ENCODE measurements at regions not wholly inside any gene's neighbourhood (a gene's known extent, or its start where the extent isn't known, plus 50 kb on each side); places are given as distances from the start of the nearest gene placed in this dataset.

DNA sequence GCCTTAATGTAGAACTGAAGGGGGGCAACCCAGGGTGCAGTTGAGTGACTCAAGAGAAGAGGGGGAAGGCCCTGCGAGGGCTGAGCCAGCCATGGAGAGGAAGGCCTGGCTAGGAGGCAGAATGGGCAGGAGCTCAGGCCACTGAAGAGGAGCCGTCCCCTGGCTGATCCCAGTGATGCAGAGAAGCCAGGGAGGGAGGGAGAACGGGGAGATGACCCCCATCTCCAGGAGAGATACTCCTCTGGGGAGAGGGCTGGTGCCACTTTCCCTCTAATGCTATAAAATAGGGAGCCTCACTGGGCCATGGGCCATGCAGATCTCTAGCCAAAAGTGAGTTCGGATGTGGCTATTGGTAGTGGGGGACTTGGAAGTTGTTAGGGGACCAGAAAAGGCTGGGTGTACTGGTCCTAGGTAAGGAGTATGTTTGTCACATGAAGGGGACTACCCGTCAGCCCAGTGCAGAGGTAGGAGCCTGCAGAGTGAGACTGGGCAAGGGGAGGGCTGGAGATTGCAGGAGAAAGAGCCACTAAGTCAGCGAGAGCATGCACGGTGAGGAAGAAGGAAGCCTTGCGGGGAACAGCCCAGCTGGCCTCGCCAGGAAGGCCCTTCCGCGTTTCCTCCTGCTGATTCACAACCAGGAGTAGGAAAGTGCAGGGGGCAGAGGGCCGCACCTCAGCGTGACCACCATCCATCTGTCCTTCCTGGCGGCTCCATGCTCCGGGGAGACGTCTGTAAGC lies 347.6 kb downstream of the TCERG1L start:
- in situ Hi-C loops (cut with HindIII; ENCODE audit: low sequenced_read_pairs), result no loop called here
- H3K4me3 ChIP-seq (ENCODE audit: low read depth, low read length), result no peak overlapping the region
- TF ChIP-seq, protein P1, sequence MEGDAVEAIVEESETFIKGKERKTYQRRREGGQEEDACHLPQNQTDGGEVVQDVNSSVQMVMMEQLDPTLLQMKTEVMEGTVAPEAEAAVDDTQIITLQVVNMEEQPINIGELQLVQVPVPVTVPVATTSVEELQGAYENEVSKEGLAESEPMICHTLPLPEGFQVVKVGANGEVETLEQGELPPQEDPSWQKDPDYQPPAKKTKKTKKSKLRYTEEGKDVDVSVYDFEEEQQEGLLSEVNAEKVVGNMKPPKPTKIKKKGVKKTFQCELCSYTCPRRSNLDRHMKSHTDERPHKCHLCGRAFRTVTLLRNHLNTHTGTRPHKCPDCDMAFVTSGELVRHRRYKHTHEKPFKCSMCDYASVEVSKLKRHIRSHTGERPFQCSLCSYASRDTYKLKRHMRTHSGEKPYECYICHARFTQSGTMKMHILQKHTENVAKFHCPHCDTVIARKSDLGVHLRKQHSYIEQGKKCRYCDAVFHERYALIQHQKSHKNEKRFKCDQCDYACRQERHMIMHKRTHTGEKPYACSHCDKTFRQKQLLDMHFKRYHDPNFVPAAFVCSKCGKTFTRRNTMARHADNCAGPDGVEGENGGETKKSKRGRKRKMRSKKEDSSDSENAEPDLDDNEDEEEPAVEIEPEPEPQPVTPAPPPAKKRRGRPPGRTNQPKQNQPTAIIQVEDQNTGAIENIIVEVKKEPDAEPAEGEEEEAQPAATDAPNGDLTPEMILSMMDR (IDR thresholded peaks at IDR 0.05; ENCODE audit: low read depth, low read length), result no peak
- no peak for DNase-seq (ENCODE audit: low read depth, low spot score)

DNA sequence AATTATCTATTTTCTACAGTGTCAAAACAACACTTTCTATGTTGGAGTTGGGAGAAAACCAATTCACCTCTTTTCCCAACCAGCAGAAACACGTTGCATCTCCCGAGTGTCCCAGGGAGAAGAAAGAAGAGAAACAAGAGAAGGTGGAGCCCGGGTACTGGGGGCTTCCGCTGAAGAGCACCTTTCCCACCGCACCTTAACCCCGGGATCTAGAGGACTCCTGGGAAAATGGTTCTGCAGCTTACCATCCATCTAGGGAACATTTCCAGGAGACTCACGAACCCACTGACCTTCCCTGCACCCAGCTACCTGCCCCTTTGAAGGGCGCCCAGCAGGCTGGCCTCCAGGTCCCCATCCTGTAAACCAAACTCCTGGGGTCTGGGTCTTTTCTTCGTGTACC lies 346.8 kb downstream of the TCERG1L start:
- no peak overlapping the region for H3K4me3 ChIP-seq (ENCODE audit: low read depth, low read length)
- in situ Hi-C loops (cut with HindIII; ENCODE audit: low sequenced_read_pairs), result no loop called here
- TF ChIP-seq, protein P1 (IDR thresholded peaks at IDR 0.05; ENCODE audit: low read depth, low read length), result no peak
- no peak for DNase-seq (ENCODE audit: low read depth, low spot score)

DNA sequence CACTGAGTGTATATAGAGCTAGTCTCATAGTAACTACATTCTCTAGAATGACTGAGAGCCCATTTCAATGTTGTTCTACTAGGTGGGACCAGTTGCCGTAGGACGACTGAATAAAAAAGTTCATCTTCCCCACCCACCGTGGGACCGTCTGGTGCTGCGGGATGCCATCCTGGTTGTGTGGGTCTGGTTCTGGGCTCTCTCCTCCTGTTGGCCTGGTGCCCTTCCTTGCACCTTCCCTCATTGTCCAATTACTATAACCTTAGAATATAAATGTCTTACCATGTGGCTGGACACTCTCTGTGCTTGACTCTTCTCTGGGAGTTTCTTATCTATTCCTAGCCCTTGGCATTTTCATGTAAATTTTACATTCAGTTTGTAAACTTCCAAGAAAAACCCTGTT lies 344.4 kb downstream of the TCERG1L start:
- in situ Hi-C loops (cut with HindIII; ENCODE audit: low sequenced_read_pairs), result no loop called here
- TF ChIP-seq, protein P1 (IDR thresholded peaks at IDR 0.05; ENCODE audit: low read depth, low read length), result no peak
- DNase-seq (ENCODE audit: low read depth, low spot score), result no peak
- H3K4me3 ChIP-seq (ENCODE audit: low read depth, low read length), result no peak overlapping the region

DNA sequence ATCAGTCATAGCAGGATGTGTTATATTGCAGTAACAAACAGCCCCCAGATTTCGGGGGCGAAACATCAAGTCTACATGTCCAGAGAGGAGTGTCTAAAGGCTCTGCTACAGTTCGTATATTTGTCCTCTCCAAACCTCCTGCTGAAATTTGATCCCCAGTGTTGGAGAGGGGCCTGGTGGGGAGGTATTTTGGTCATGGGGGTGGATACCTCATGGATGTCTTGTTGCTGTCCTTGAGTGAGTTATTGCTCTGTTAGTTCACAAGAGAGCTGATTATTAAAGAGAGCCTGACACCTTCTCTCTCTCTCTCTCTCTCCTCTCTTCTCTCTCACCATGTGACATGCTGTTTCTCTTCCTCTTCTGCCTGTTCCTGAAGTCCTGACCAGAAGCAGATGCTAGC lies 343.7 kb downstream of the TCERG1L start:
- H3K4me3 ChIP-seq (ENCODE audit: low read depth, low read length), result no peak overlapping the region
- TF ChIP-seq, protein P1 (IDR thresholded peaks at IDR 0.05; ENCODE audit: low read depth, low read length), result no peak
- no peak for DNase-seq (ENCODE audit: low read depth, low spot score)
- in situ Hi-C loops (cut with HindIII; ENCODE audit: low sequenced_read_pairs), result no loop called here

DNA sequence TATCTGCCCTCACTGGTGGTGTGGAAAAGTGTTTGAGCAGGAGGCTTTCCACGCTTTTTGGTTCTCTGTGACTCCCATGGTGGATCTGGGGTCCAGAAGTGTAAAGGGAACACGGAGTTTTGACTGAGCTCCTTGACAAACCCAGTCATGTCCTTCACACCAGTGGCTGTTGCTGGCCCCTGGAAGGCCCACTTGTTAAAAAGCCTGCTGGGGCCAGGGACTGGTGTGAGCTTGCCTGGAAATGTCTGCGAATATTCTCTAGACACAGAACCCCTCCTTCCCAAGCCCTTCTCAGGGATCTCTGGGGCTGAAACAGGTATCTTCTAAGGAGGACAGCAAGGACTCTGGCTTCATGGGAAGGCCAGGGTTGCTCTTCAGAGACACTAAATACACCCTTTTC lies 343.0 kb downstream of the TCERG1L start:
- DNase-seq (ENCODE audit: low read depth, low spot score), result no peak
- H3K4me3 ChIP-seq (ENCODE audit: low read depth, low read length), result no peak overlapping the region
- TF ChIP-seq, protein P1 (IDR thresholded peaks at IDR 0.05; ENCODE audit: low read depth, low read length), result no peak
- in situ Hi-C loops (cut with HindIII; ENCODE audit: low sequenced_read_pairs), result no loop called here

DNA sequence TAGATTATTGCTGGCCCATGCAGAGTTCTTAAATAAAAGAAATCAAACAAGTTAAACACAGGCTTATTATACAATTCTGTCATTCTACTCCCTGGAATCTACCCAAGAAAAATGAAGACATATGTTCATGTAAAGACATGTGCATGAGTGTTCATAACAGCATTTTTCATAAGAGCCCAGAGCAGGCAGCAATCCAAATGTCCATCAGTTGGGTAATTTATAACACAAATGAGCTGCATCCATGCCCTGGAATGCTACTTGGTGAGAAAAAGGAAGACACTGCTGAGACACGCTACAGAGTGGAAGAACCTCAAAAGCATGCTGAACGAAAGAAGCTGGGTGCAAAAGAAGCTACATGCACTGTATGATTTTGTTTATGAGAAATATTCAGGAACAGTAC lies 342.6 kb downstream of the TCERG1L start:
- in situ Hi-C loops (cut with HindIII; ENCODE audit: low sequenced_read_pairs), result no loop called here
- TF ChIP-seq, protein P1 (IDR thresholded peaks at IDR 0.05; ENCODE audit: low read depth, low read length), result no peak
- no peak overlapping the region for H3K4me3 ChIP-seq (ENCODE audit: low read depth, low read length)
- no peak for DNase-seq (ENCODE audit: low read depth, low spot score)
